Neural progenitor cell (in vitro differentiated cells): ENCODE measurements at regions not wholly inside any gene's neighbourhood (a gene's known extent, or its start where the extent isn't known, plus 50 kb on each side); places are given as distances from the start of the nearest gene placed in this dataset.

Source experiments
- DNase-seq: peaks from one replicate; pipeline ENCODE4 v3.0.0-alpha.2; 2016; ENCODE audit warnings: low spot score
- H2AFZ ChIP-seq: fragments of 200-600 bp; sonication (generic); replicated peaks from 2 replicates; pipeline ENCODE4 v1.6.1; 2016; ENCODE audit warnings: antibody characterized with exemption
- H3F3A ChIP-seq: fragments of 200-600 bp; sonication (generic); 2 replicates; pipeline ENCODE4 v1.6.1; 2016; ENCODE audit warnings: antibody characterized with exemption, low read depth
- H3K27ac ChIP-seq: fragments of 200-600 bp; sonication (generic); 2 replicates; pipeline ENCODE4 v1.5.1; 2016; ENCODE audit warnings: mild to moderate bottlenecking
- H3K27me3 ChIP-seq: fragments of 200-600 bp; sonication (generic); 2 replicates; pipeline ENCODE4 v1.6.1; 2016; ENCODE audit warnings: mild to moderate bottlenecking, moderate library complexity
- H3K36me3 ChIP-seq: fragments of 200-600 bp; sonication (generic); 2 replicates; pipeline ENCODE4 v1.5.1; 2016
- H3K4me1 ChIP-seq: fragments of 200-600 bp; sonication (generic); 2 replicates; pipeline ENCODE4 v1.6.1; 2016; ENCODE audit warnings: mixed run types
- H3K4me2 ChIP-seq: fragments of 200-600 bp; sonication (generic); 2 replicates; pipeline ENCODE4 v1.6.1; 2016
- H3K4me3 ChIP-seq: fragments of 200-600 bp; sonication (generic); 2 replicates; pipeline ENCODE4 v1.5.1; 2016
- H3K79me2 ChIP-seq: fragments of 200-600 bp; sonication (generic); 2 replicates; pipeline ENCODE4 v1.6.1; 2016; ENCODE audit warnings: low read depth
- H3K9ac ChIP-seq: fragments of 200-600 bp; sonication (generic); 2 replicates; pipeline ENCODE4 v1.6.1; 2016
- H3K9me3 ChIP-seq: fragments of 200-600 bp; sonication (generic); 2 replicates; pipeline ENCODE4 v1.5.1; 2016; ENCODE audit warnings: low read depth
- H4K20me1 ChIP-seq: fragments of 200-600 bp; sonication (generic); 2 replicates; pipeline ENCODE4 v1.6.1; 2016; ENCODE audit warnings: low read depth
- H3K27ac Mint-ChIP-seq: 3 replicates; pipeline ENCODE4 v1.8.0; 2021; ENCODE audit warnings: mixed read lengths
- H3K27me3 Mint-ChIP-seq: 2 replicates; pipeline ENCODE4 v1.8.0; 2022; ENCODE audit warnings: low read depth, mild to moderate bottlenecking, inconsistent platforms, moderate library complexity, mixed read lengths; ENCODE audit not compliant: insufficient read depth
- H3K36me3 Mint-ChIP-seq: 3 replicates; pipeline ENCODE4 v1.8.0; 2021; ENCODE audit warnings: mixed read lengths
- H3K4me1 Mint-ChIP-seq: 3 replicates; pipeline ENCODE4 v1.8.0; 2021; ENCODE audit warnings: mixed read lengths
- H3K4me3 Mint-ChIP-seq: 3 replicates; pipeline ENCODE4 v1.8.0; 2021; ENCODE audit warnings: mild to moderate bottlenecking, moderate library complexity, mixed read lengths
- H3K9me3 Mint-ChIP-seq: 3 replicates; pipeline ENCODE4 v1.8.0; 2020; ENCODE audit warnings: mixed read lengths
- EZH2 ChIP-seq: fragments of 200-600 bp; sonication (generic); IDR thresholded peaks from 2 replicates; pipeline ENCODE4 v1.6.1; 2017; ENCODE audit warnings: antibody characterized with exemption, mild to moderate bottlenecking, moderate library complexity
- EZH2phosphoT487 ChIP-seq: fragments of 200-600 bp; sonication (generic); IDR thresholded peaks from 2 replicates; pipeline ENCODE4 v1.6.1; 2017; ENCODE audit warnings: antibody characterized with exemption
- TF ChIP-seq, protein P1 (sequence below): fragments of 200-600 bp; sonication (generic); IDR thresholded peaks from 2 replicates; pipeline ENCODE4 v1.5.1; 2017; ENCODE audit warnings: antibody characterized with exemption, mild to moderate bottlenecking

DNA sequence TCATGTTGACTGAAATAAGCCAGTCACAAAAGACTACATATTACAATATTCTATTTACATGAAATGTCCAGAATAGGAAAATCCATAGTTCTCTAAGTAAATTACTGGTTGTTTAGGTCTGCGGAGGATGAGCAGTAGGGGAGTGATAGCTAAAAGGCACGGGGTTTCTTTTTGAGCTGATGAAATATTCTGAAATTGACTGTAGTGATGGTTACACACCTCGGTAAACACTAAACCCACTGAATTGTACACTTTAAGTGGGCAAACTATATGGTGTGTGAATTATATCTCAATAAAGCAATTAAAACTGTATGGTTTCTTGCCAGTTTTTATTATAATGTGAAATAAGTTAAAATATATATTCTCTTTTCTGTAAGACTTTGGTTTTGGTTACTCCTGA, 77.7 kb upstream of the TMED7 start:
- H3K27me3 Mint-ChIP-seq, result no peaks in the 10 kb centered on the region

DNA sequence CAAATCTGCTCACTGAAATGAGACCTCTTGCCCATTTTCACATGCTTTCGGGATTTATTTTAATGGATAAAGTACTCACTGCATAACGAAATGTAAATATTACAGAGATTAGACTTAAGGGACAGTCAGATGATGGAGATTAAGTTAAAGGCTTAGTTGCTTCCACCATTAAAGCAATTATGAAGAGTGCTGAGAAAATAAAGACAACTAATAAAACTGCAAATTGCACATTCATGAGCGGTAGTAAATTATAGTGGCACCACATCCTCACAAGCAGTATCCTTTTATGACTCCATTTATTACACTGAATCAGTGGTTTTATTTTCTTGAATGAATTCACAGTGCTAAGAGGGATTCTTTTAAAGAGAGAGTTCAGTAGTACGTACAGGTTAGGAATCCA, 76.2 kb upstream of the TMED7 start:
- H3K4me2 ChIP-seq, result no peak overlapping the region
- H3K9me3 ChIP-seq, result no peaks in the 10 kb centered on the region
- no peak for DNase-seq
- no peaks in the 10 kb centered on the region for H3K79me2 ChIP-seq
- TF ChIP-seq EZH2, result no peak
- no peak for TF ChIP-seq EZH2phosphoT487
- TF ChIP-seq, protein P1, sequence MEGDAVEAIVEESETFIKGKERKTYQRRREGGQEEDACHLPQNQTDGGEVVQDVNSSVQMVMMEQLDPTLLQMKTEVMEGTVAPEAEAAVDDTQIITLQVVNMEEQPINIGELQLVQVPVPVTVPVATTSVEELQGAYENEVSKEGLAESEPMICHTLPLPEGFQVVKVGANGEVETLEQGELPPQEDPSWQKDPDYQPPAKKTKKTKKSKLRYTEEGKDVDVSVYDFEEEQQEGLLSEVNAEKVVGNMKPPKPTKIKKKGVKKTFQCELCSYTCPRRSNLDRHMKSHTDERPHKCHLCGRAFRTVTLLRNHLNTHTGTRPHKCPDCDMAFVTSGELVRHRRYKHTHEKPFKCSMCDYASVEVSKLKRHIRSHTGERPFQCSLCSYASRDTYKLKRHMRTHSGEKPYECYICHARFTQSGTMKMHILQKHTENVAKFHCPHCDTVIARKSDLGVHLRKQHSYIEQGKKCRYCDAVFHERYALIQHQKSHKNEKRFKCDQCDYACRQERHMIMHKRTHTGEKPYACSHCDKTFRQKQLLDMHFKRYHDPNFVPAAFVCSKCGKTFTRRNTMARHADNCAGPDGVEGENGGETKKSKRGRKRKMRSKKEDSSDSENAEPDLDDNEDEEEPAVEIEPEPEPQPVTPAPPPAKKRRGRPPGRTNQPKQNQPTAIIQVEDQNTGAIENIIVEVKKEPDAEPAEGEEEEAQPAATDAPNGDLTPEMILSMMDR, result no peak
- Mint-ChIP-seq H3K27ac (no peak overlapping the region), H3K36me3 (no peaks in the 10 kb centered on the region), H3K4me3 (no peak overlapping the region), H3K9me3 (peaks cover 2% of the 10 kb centered on the region), H3K4me1 (no peaks in the 10 kb centered on the region), H3K27me3 (no peaks in the 10 kb centered on the region)
- no peak overlapping the region for H3K4me3 ChIP-seq
- no peaks in the 10 kb centered on the region for H3F3A ChIP-seq
- no peaks in the 10 kb centered on the region for H3K4me1 ChIP-seq
- no peaks in the 10 kb centered on the region for H3K36me3 ChIP-seq
- no peaks in the 10 kb centered on the region for H3K27me3 ChIP-seq
- no peak overlapping the region for H3K27ac ChIP-seq
- H2AFZ ChIP-seq, result no peak overlapping the region
- no peaks in the 10 kb centered on the region for H4K20me1 ChIP-seq
- H3K9ac ChIP-seq, result no peak overlapping the region

More for the DNA sequence above, 77.7 kb upstream of the TMED7 start:
- Histone ChIP-seq H3F3A (no peaks in the 10 kb centered on the region), H4K20me1 (no peaks in the 10 kb centered on the region), H3K27ac (no peak overlapping the region), H3K79me2 (no peaks in the 10 kb centered on the region), H2AFZ (no peak overlapping the region), H3K27me3 (no peaks in the 10 kb centered on the region), H3K4me1 (no peaks in the 10 kb centered on the region), H3K4me2 (no peak overlapping the region), H3K9ac (no peak overlapping the region), H3K9me3 (no peaks in the 10 kb centered on the region), H3K4me3 (no peak overlapping the region), H3K36me3 (no peaks in the 10 kb centered on the region)
- Mint-ChIP-seq H3K36me3 (no peaks in the 10 kb centered on the region), H3K27ac (no peak overlapping the region), H3K4me1 (no peaks in the 10 kb centered on the region), H3K4me3 (no peak overlapping the region), H3K9me3 (peaks cover 2% of the 10 kb centered on the region)
- TF ChIP-seq EZH2, result no peak
- TF ChIP-seq, protein P1, result no peak
- TF ChIP-seq EZH2phosphoT487, result no peak
- no peak for DNase-seq

DNA sequence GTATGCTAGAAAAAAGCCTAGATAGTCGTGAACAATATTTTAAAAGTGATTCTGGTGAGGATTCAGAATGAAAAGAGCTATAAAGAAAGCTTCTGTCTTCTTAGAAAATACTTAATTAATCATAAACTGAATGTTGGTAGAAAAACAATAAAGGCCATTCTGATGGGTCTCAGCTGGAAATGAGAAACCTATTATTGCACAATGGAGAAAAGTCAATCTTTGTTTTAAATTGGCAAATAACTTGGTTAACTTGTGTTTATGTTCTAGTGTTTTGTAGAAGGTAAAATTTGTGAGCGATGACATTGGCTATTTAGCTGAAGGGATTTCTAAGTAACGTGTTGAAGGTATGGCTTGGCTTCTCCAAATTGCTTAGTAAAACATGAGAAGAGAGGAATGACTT, 74.1 kb upstream of the TMED7 start:
- no peaks in the 10 kb centered on the region for H3K27me3 Mint-ChIP-seq

More for the DNA sequence above, 74.1 kb upstream of the TMED7 start:
- Mint-ChIP-seq H3K4me3 (no peak overlapping the region), H3K36me3 (no peaks in the 10 kb centered on the region), H3K4me1 (no peaks in the 10 kb centered on the region), H3K9me3 (peaks cover 2% of the 10 kb centered on the region), H3K27ac (no peak overlapping the region)
- H3K9ac ChIP-seq, result no peak overlapping the region
- H3K4me3 ChIP-seq, result no peak overlapping the region
- H3K36me3 ChIP-seq, result no peaks in the 10 kb centered on the region
- H3K79me2 ChIP-seq, result no peaks in the 10 kb centered on the region
- H3F3A ChIP-seq, result no peaks in the 10 kb centered on the region
- no peak overlapping the region for H2AFZ ChIP-seq
- no peak for DNase-seq
- no peak overlapping the region for H3K4me2 ChIP-seq
- H4K20me1 ChIP-seq, result no peaks in the 10 kb centered on the region
- no peaks in the 10 kb centered on the region for H3K27me3 ChIP-seq
- TF ChIP-seq, protein P1, result no peak
- no peak for TF ChIP-seq EZH2
- TF ChIP-seq EZH2phosphoT487, result no peak
- no peak overlapping the region for H3K27ac ChIP-seq
- H3K4me1 ChIP-seq, result no peaks in the 10 kb centered on the region
- H3K9me3 ChIP-seq, result no peaks in the 10 kb centered on the region
